ENCODE measurements at regions not wholly inside any gene's neighbourhood (a gene's known extent, or its start where the extent isn't known, plus 50 kb on each side); places are given as distances from the start of the nearest gene placed in this dataset.

GRCh38 chrX:94430091-94430490 lies 756.1 kb downstream of the FAM133A start:
- TF ChIP-seq, protein P1, sequence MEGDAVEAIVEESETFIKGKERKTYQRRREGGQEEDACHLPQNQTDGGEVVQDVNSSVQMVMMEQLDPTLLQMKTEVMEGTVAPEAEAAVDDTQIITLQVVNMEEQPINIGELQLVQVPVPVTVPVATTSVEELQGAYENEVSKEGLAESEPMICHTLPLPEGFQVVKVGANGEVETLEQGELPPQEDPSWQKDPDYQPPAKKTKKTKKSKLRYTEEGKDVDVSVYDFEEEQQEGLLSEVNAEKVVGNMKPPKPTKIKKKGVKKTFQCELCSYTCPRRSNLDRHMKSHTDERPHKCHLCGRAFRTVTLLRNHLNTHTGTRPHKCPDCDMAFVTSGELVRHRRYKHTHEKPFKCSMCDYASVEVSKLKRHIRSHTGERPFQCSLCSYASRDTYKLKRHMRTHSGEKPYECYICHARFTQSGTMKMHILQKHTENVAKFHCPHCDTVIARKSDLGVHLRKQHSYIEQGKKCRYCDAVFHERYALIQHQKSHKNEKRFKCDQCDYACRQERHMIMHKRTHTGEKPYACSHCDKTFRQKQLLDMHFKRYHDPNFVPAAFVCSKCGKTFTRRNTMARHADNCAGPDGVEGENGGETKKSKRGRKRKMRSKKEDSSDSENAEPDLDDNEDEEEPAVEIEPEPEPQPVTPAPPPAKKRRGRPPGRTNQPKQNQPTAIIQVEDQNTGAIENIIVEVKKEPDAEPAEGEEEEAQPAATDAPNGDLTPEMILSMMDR (conservative IDR thresholded peaks at IDR 0.05; ENCODE audit: low read depth, low read length), result no peak
- no peak for TF ChIP-seq EZH2phosphoT487 (IDR thresholded peaks at IDR 0.05; ENCODE audit: borderline replicate concordance, low read length)
- TF ChIP-seq EZH2 (IDR thresholded peaks at IDR 0.05; ENCODE audit: low read length, unreplicated experiment), result no peak
- ChIA-PET POLR2A (ENCODE audit: unreplicated experiment) (no interaction called here), CTCF (no interaction called here)
- H4K20me1 ChIP-seq (ENCODE audit: low read length), result no peaks in the 10 kb centered on the region
- H3F3A ChIP-seq (ENCODE audit: low read length, unreplicated experiment), result no peaks in the 10 kb centered on the region
- no peak for ATAC-seq
- intact Hi-C loops (cut with micrococcal nuclease), result no loop called here
- H3K4me3 ChIP-seq (ENCODE audit: low read length), result no peak overlapping the region
- no peak overlapping the region for H3K27ac ChIP-seq (ENCODE audit: low read length)
- no peaks in the 10 kb centered on the region for H3K9me3 ChIP-seq (ENCODE audit: low read length)
- H3K4me1 ChIP-seq (ENCODE audit: insufficient read depth, low read length), result no peaks in the 10 kb centered on the region
- H3K9ac ChIP-seq (ENCODE audit: low read length), result no peak overlapping the region
- no TSS peak for BruUV-seq (replicated peaks)
- H3K4me2 ChIP-seq (ENCODE audit: low read length), result no peak overlapping the region
- DNase-seq, result no peak
- no peaks in the 10 kb centered on the region for H3K36me3 ChIP-seq (ENCODE audit: low read depth, low read length)
- no peaks in the 10 kb centered on the region for H3K79me2 ChIP-seq (ENCODE audit: low read length)
- H3K27me3 ChIP-seq (ENCODE audit: low read length), result no peaks in the 10 kb centered on the region
- no peaks in the 10 kb centered on the region for H3K9me2 ChIP-seq (replicated peaks; ENCODE audit: low read length)
- H2AFZ ChIP-seq (ENCODE audit: low read length), result no peak overlapping the region

GRCh38 chrX:94435799-94436198 lies 761.8 kb downstream of the FAM133A start:
- Histone ChIP-seq H3K9me3 (ENCODE audit: low read length) (no peaks in the 10 kb centered on the region), H2AFZ (ENCODE audit: low read length) (no peak overlapping the region), H3K9me2 (replicated peaks; ENCODE audit: low read length) (no peaks in the 10 kb centered on the region), H3K4me1 (ENCODE audit: insufficient read depth, low read length) (no peaks in the 10 kb centered on the region), H3K79me2 (ENCODE audit: low read length) (no peaks in the 10 kb centered on the region), H3K9ac (ENCODE audit: low read length) (no peak overlapping the region), H3K27me3 (ENCODE audit: low read length) (no peaks in the 10 kb centered on the region), H3F3A (ENCODE audit: low read length, unreplicated experiment) (no peaks in the 10 kb centered on the region), H3K4me2 (ENCODE audit: low read length) (no peak overlapping the region), H3K27ac (ENCODE audit: low read length) (no peak overlapping the region), H3K4me3 (ENCODE audit: low read length) (no peak overlapping the region), H4K20me1 (ENCODE audit: low read length) (no peaks in the 10 kb centered on the region), H3K36me3 (ENCODE audit: low read depth, low read length) (no peaks in the 10 kb centered on the region)
- intact Hi-C loops (cut with micrococcal nuclease), result no loop called here
- peak; percentile 45 for DNase-seq
- BruUV-seq (replicated peaks), result no TSS peak
- ChIA-PET CTCF (no interaction called here), POLR2A (ENCODE audit: unreplicated experiment) (no interaction called here)
- no peak for TF ChIP-seq EZH2 (IDR thresholded peaks at IDR 0.05; ENCODE audit: low read length, unreplicated experiment)
- TF ChIP-seq, protein P1 (conservative IDR thresholded peaks at IDR 0.05; ENCODE audit: low read depth, low read length), result no peak
- no peak for TF ChIP-seq EZH2phosphoT487 (IDR thresholded peaks at IDR 0.05; ENCODE audit: borderline replicate concordance, low read length)
- ATAC-seq, result no peak

DNA sequence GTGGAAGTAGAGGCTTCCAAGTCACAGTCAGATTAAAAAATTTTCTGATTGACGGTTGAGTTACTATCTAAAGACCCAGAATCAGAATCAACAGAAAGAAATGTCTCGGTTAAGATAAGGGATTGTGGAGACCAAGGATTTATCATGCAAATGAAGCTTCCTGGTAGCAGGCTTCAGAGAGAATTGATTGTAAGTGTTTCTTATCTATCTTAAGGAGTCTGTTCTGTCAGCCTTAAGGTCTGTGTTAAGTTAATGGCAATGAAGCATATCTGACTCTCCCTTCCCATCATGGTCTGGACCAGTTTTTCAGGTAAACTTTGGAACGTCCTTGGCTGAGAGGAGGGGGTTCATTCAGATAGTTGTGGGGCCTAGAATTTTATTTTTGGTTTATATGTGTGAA lies 780.2 kb downstream of the FAM133A start:
- Histone ChIP-seq H3K9me3 (ENCODE audit: low read length) (no peaks in the 10 kb centered on the region), H3K36me3 (ENCODE audit: low read depth, low read length) (no peaks in the 10 kb centered on the region), H3K4me1 (ENCODE audit: insufficient read depth, low read length) (no peaks in the 10 kb centered on the region), H3K27me3 (ENCODE audit: low read length) (no peaks in the 10 kb centered on the region), H3K79me2 (ENCODE audit: low read length) (no peaks in the 10 kb centered on the region), H3K4me2 (ENCODE audit: low read length) (no peak overlapping the region), H3K9me2 (replicated peaks; ENCODE audit: low read length) (no peaks in the 10 kb centered on the region), H3K27ac (ENCODE audit: low read length) (no peak overlapping the region), H4K20me1 (ENCODE audit: low read length) (no peaks in the 10 kb centered on the region), H3F3A (ENCODE audit: low read length, unreplicated experiment) (no peaks in the 10 kb centered on the region), H3K4me3 (ENCODE audit: low read length) (no peak overlapping the region), H2AFZ (ENCODE audit: low read length) (no peak overlapping the region), H3K9ac (ENCODE audit: low read length) (no peak overlapping the region)
- ATAC-seq, result no peak
- CTCF ChIA-PET, result no interaction called here
- BruUV-seq (replicated peaks), result no TSS peak
- no peak for DNase-seq
- TF ChIP-seq EZH2 (IDR thresholded peaks at IDR 0.05; ENCODE audit: low read length, unreplicated experiment) (no peak), EZH2phosphoT487 (IDR thresholded peaks at IDR 0.05; ENCODE audit: borderline replicate concordance, low read length) (no peak)
- TF ChIP-seq, protein P1 (conservative IDR thresholded peaks at IDR 0.05; ENCODE audit: low read depth, low read length), result no peak
- intact Hi-C loops (cut with micrococcal nuclease), result no loop called here
- POLR2A ChIA-PET (ENCODE audit: unreplicated experiment), result no interaction called here
